ENCODE measurements at regions not wholly inside any gene's neighbourhood (a gene's known extent, or its start where the extent isn't known, plus 50 kb on each side); places are given as distances from the start of the nearest gene placed in this dataset.
"Not testable (repeated sequence)": the region's sequence is repeated elsewhere in the genome, so short reads cannot be mapped to it uniquely, and the experiment has no call there.

DNA sequence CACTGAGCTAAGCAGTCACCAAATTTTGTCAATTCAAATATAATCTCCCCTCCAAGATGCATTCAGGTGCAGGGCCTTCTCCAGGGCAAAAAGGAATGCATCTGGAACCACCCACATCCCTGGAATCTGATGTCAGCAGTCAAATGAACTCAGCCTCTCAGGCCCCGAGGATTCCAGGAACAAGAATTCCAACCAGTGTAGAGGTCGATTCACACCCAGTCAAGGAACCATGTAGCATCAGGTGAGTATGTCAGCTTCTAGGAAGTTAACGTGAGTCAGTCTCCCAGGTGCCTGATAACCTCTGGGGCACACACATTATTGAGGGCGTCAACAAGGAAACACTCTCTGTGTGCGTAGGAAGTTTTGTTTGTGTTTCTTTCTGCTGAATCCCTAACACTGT is 122.2 kb upstream of the VOPP1 start:
- TF ChIP-seq, protein P1, sequence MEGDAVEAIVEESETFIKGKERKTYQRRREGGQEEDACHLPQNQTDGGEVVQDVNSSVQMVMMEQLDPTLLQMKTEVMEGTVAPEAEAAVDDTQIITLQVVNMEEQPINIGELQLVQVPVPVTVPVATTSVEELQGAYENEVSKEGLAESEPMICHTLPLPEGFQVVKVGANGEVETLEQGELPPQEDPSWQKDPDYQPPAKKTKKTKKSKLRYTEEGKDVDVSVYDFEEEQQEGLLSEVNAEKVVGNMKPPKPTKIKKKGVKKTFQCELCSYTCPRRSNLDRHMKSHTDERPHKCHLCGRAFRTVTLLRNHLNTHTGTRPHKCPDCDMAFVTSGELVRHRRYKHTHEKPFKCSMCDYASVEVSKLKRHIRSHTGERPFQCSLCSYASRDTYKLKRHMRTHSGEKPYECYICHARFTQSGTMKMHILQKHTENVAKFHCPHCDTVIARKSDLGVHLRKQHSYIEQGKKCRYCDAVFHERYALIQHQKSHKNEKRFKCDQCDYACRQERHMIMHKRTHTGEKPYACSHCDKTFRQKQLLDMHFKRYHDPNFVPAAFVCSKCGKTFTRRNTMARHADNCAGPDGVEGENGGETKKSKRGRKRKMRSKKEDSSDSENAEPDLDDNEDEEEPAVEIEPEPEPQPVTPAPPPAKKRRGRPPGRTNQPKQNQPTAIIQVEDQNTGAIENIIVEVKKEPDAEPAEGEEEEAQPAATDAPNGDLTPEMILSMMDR (IDR thresholded peaks at IDR 0.05) = not testable (repeated sequence)
- TF ChIP-seq POLR2A (IDR thresholded peaks at IDR 0.05) = not testable (repeated sequence)
